ENCODE measurements at regions not wholly inside any gene's neighbourhood (a gene's known extent, or its start where the extent isn't known, plus 50 kb on each side); places are given as distances from the start of the nearest gene placed in this dataset.

GRCh38 chr6:76420094-76420493 lies 347.6 kb upstream of the IMPG1 start:
- Histone ChIP-seq H3K27me3 (ENCODE audit: control insufficient read depth in 2 of 2, insufficient read depth in 2 of 2, low read length in 2 of 2) (no peaks in the 10 kb centered on the region), H3K36me3 (ENCODE audit: control insufficient read depth in 2 of 3, insufficient read depth in 3 of 3, low read length in 3 of 3) (no peaks in the 10 kb centered on the region), H3K27ac (ENCODE audit: low read depth, low read length) (no peak overlapping the region), H3K4me3 (ENCODE audit: low read length) (no peak overlapping the region), H3K4me1 (ENCODE audit: control insufficient read depth in 2 of 2, insufficient read depth in 2 of 2, low read length in 2 of 2) (no peaks in the 10 kb centered on the region), H3K9me3 (ENCODE audit: control insufficient read depth in 2 of 3, low read length in 3 of 3) (peaks cover 0 to 4% (median 0%) of the 10 kb centered on the region in 3 experiments)
- Mint-ChIP-seq H3K4me3 (no peak overlapping the region), H3K27me3 (no peaks in the 10 kb centered on the region), H3K9me3 (peaks cover 0 to 12% (median 4%) of the 10 kb centered on the region in 11 donors), H3K27ac (no peak overlapping the region), H3K4me1 (no peaks in the 10 kb centered on the region), H3K36me3 (peaks cover 0 to 3% (median 0%) of the 10 kb centered on the region in 5 donors)
- ATAC-seq (no peak), DNase-seq (no peak)
- ChIA-PET CTCF (no interaction called here), POLR2A (no interaction called here)
- intact Hi-C loops (cut with micrococcal nuclease) = no loop called here

GRCh38 chr6:76418560-76419223 lies 346.2 kb upstream of the IMPG1 start:
- no peak overlapping the region for H3K27ac Mint-ChIP-seq
- H3K9me3 Mint-ChIP-seq = peaks cover 0 to 12% (median 4%) of the 10 kb centered on the region in 11 donors
- CTCF ChIA-PET = no interaction called here
- POLR2A ChIA-PET = no interaction called here
- no peak overlapping the region for H3K27ac ChIP-seq (ENCODE audit: low read depth, low read length)
- no peak for DNase-seq
- intact Hi-C loops (cut with micrococcal nuclease) = no loop called here
- peaks cover 0 to 3% (median 0%) of the 10 kb centered on the region in 5 donors for H3K36me3 Mint-ChIP-seq
- no peaks in the 10 kb centered on the region for H3K36me3 ChIP-seq (ENCODE audit: control insufficient read depth in 2 of 3, insufficient read depth in 3 of 3, low read length in 3 of 3)
- no peak for ATAC-seq
- H3K27me3 ChIP-seq (ENCODE audit: control insufficient read depth in 2 of 2, insufficient read depth in 2 of 2, low read length in 2 of 2) = no peaks in the 10 kb centered on the region
- H3K4me3 ChIP-seq (ENCODE audit: low read length) = no peak overlapping the region
- H3K4me3 Mint-ChIP-seq = no peak overlapping the region
- H3K4me1 ChIP-seq (ENCODE audit: control insufficient read depth in 2 of 2, insufficient read depth in 2 of 2, low read length in 2 of 2) = no peaks in the 10 kb centered on the region
- H3K27me3 Mint-ChIP-seq = no peaks in the 10 kb centered on the region
- no peaks in the 10 kb centered on the region for H3K4me1 Mint-ChIP-seq
- H3K9me3 ChIP-seq (ENCODE audit: control insufficient read depth in 2 of 3, low read length in 3 of 3) = peaks cover 0 to 4% (median 0%) of the 10 kb centered on the region in 3 experiments

- Histone ChIP-seq H3K27ac (ENCODE audit: low read depth, low read length) (no peak overlapping the region), H3K9me3 (ENCODE audit: control insufficient read depth in 2 of 3, low read length in 3 of 3) (peaks cover 0 to 4% (median 0%) of the 10 kb centered on the region in 3 experiments), H3K27me3 (ENCODE audit: control insufficient read depth in 2 of 2, insufficient read depth in 2 of 2, low read length in 2 of 2) (no peaks in the 10 kb centered on the region), H3K36me3 (ENCODE audit: control insufficient read depth in 2 of 3, insufficient read depth in 3 of 3, low read length in 3 of 3) (no peaks in the 10 kb centered on the region), H3K4me3 (ENCODE audit: low read length) (no peak overlapping the region), H3K4me1 (ENCODE audit: control insufficient read depth in 2 of 2, insufficient read depth in 2 of 2, low read length in 2 of 2) (no peaks in the 10 kb centered on the region)
- intact Hi-C loops (cut with micrococcal nuclease) = no loop called here
- no peaks in the 10 kb centered on the region for H3K4me1 Mint-ChIP-seq
- peaks cover 0 to 3% (median 0%) of the 10 kb centered on the region in 5 donors for H3K36me3 Mint-ChIP-seq
- POLR2A ChIA-PET = no interaction called here
- H3K9me3 Mint-ChIP-seq = peaks cover 0 to 12% (median 4%) of the 10 kb centered on the region in 11 donors
- no peak for ATAC-seq
- H3K27me3 Mint-ChIP-seq = no peaks in the 10 kb centered on the region
- H3K27ac Mint-ChIP-seq = no peak overlapping the region
- no peak for DNase-seq
- CTCF ChIA-PET = no interaction called here
- no peak overlapping the region for H3K4me3 Mint-ChIP-seq
These were observed 344.6 kb upstream of the IMPG1 start for GRCh38 chr6:76416821-76417605.

GRCh38 chr6:76403064-76403463 lies 330.6 kb upstream of the IMPG1 start:
- Histone ChIP-seq H3K4me1 (ENCODE audit: control insufficient read depth in 2 of 2, insufficient read depth in 2 of 2, low read length in 2 of 2) (no peaks in the 10 kb centered on the region), H3K36me3 (ENCODE audit: control insufficient read depth in 2 of 3, insufficient read depth in 3 of 3, low read length in 3 of 3) (no peaks in the 10 kb centered on the region), H3K27ac (ENCODE audit: low read depth, low read length) (no peak overlapping the region), H3K4me3 (ENCODE audit: low read length) (no peak overlapping the region), H3K27me3 (ENCODE audit: control insufficient read depth in 2 of 2, insufficient read depth in 2 of 2, low read length in 2 of 2) (no peaks in the 10 kb centered on the region), H3K9me3 (ENCODE audit: control insufficient read depth in 2 of 3, low read length in 3 of 3) (no peaks in the 10 kb centered on the region)
- Mint-ChIP-seq H3K4me3 (no peak overlapping the region), H3K4me1 (no peaks in the 10 kb centered on the region), H3K9me3 (peaks cover 0 to 18% (median 3%) of the 10 kb centered on the region in 11 donors), H3K36me3 (no peaks in the 10 kb centered on the region), H3K27ac (no peak overlapping the region), H3K27me3 (no peaks in the 10 kb centered on the region)
- no peak for ATAC-seq
- CTCF ChIA-PET = no interaction called here
- POLR2A ChIA-PET = no interaction called here
- no peak for DNase-seq
- intact Hi-C loops (cut with micrococcal nuclease) = no loop called here

GRCh38 chr6:76397966-76398365 lies 325.5 kb upstream of the IMPG1 start:
- H3K27me3 ChIP-seq (ENCODE audit: control insufficient read depth in 2 of 2, insufficient read depth in 2 of 2, low read length in 2 of 2) = no peaks in the 10 kb centered on the region
- H3K4me3 ChIP-seq (ENCODE audit: low read length) = no peak overlapping the region
- intact Hi-C loops (cut with micrococcal nuclease) = no loop called here
- Mint-ChIP-seq H3K27ac (no peak overlapping the region), H3K4me3 (no peak overlapping the region), H3K36me3 (no peaks in the 10 kb centered on the region), H3K27me3 (no peaks in the 10 kb centered on the region), H3K4me1 (no peaks in the 10 kb centered on the region), H3K9me3 (peaks cover 0 to 20% (median 8%) of the 10 kb centered on the region in 11 donors)
- DNase-seq (no peak), ATAC-seq (no peak)
- H3K9me3 ChIP-seq (ENCODE audit: control insufficient read depth in 2 of 3, low read length in 3 of 3) = no peaks in the 10 kb centered on the region
- H3K27ac ChIP-seq (ENCODE audit: low read depth, low read length) = no peak overlapping the region
- ChIA-PET CTCF (no interaction called here), POLR2A (no interaction called here)
- no peaks in the 10 kb centered on the region for H3K36me3 ChIP-seq (ENCODE audit: control insufficient read depth in 2 of 3, insufficient read depth in 3 of 3, low read length in 3 of 3)
- H3K4me1 ChIP-seq (ENCODE audit: control insufficient read depth in 2 of 2, insufficient read depth in 2 of 2, low read length in 2 of 2) = no peaks in the 10 kb centered on the region

GRCh38 chr6:76382201-76382600 lies 309.7 kb upstream of the IMPG1 start:
- CTCF ChIA-PET = no interaction called here

GRCh38 chr6:76381612-76382011 lies 309.1 kb upstream of the IMPG1 start:
- H3K4me1 Mint-ChIP-seq = no peaks in the 10 kb centered on the region
- ATAC-seq = no peak
- H3K36me3 Mint-ChIP-seq = no peaks in the 10 kb centered on the region
- peaks cover 6 to 54% (median 14%) of the 10 kb centered on the region in 11 donors for H3K9me3 Mint-ChIP-seq
- H3K27me3 Mint-ChIP-seq = no peaks in the 10 kb centered on the region
- no peak for DNase-seq
- no peaks in the 10 kb centered on the region for H3K4me1 ChIP-seq (ENCODE audit: control insufficient read depth in 2 of 2, insufficient read depth in 2 of 2, low read length in 2 of 2)
- H3K27ac ChIP-seq (ENCODE audit: low read depth, low read length) = no peak overlapping the region
- ChIA-PET CTCF (no interaction called here), POLR2A (no interaction called here)
- no peaks in the 10 kb centered on the region for H3K27me3 ChIP-seq (ENCODE audit: control insufficient read depth in 2 of 2, insufficient read depth in 2 of 2, low read length in 2 of 2)
- H3K4me3 ChIP-seq (ENCODE audit: low read length) = no peak overlapping the region
- H3K27ac Mint-ChIP-seq = no peak overlapping the region
- peaks cover 0 to 12% (median 0%) of the 10 kb centered on the region in 3 experiments for H3K9me3 ChIP-seq (ENCODE audit: control insufficient read depth in 2 of 3, low read length in 3 of 3)
- no peaks in the 10 kb centered on the region for H3K36me3 ChIP-seq (ENCODE audit: control insufficient read depth in 2 of 3, insufficient read depth in 3 of 3, low read length in 3 of 3)
- no peak overlapping the region for H3K4me3 Mint-ChIP-seq
- intact Hi-C loops (cut with micrococcal nuclease) = no loop called here

More at GRCh38 chr6:76382201-76382600, 309.7 kb upstream of the IMPG1 start:
- no peaks in the 10 kb centered on the region for H3K27me3 ChIP-seq (ENCODE audit: control insufficient read depth in 2 of 2, insufficient read depth in 2 of 2, low read length in 2 of 2)
- no peaks in the 10 kb centered on the region for H3K4me1 Mint-ChIP-seq
- no peak overlapping the region for H3K27ac ChIP-seq (ENCODE audit: low read depth, low read length)
- ATAC-seq = no peak
- intact Hi-C loops (cut with micrococcal nuclease) = no loop called here
- no peak for DNase-seq
- H3K27me3 Mint-ChIP-seq = no peaks in the 10 kb centered on the region
- no peak overlapping the region for H3K4me3 ChIP-seq (ENCODE audit: low read length)
- H3K9me3 ChIP-seq (ENCODE audit: control insufficient read depth in 2 of 3, low read length in 3 of 3) = peaks cover 0 to 12% (median 0%) of the 10 kb centered on the region in 3 experiments
- peaks cover 6 to 53% (median 14%) of the 10 kb centered on the region in 11 donors for H3K9me3 Mint-ChIP-seq
- POLR2A ChIA-PET = no interaction called here
- no peaks in the 10 kb centered on the region for H3K36me3 ChIP-seq (ENCODE audit: control insufficient read depth in 2 of 3, insufficient read depth in 3 of 3, low read length in 3 of 3)
- H3K4me3 Mint-ChIP-seq = no peak overlapping the region
- H3K27ac Mint-ChIP-seq = no peak overlapping the region
- no peaks in the 10 kb centered on the region for H3K4me1 ChIP-seq (ENCODE audit: control insufficient read depth in 2 of 2, insufficient read depth in 2 of 2, low read length in 2 of 2)
- no peaks in the 10 kb centered on the region for H3K36me3 Mint-ChIP-seq
